ENCODE measurements at regions not wholly inside any gene's neighbourhood (a gene's known extent, or its start where the extent isn't known, plus 50 kb on each side); places are given as distances from the start of the nearest gene placed in this dataset.

DNA sequence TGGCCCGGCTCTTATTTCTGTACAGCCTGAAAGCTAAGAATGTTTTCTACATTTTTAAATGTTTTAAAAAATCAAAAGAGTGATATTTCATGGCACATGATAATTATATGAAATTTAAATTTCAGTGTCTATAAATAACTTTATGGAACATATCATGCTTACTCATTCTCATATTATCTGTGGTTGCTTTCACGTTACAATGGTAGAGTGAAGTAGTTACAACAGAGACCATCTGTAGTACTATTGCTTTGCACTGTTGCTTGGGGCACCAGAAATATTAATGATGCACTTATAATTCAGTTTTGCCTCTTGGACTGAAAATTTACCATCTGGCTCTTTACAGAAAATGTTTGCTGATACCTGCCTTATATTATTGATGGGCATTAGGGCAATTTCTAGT lies 481.6 kb downstream of the PLPP3 start:
- TF ChIP-seq, protein P1, sequence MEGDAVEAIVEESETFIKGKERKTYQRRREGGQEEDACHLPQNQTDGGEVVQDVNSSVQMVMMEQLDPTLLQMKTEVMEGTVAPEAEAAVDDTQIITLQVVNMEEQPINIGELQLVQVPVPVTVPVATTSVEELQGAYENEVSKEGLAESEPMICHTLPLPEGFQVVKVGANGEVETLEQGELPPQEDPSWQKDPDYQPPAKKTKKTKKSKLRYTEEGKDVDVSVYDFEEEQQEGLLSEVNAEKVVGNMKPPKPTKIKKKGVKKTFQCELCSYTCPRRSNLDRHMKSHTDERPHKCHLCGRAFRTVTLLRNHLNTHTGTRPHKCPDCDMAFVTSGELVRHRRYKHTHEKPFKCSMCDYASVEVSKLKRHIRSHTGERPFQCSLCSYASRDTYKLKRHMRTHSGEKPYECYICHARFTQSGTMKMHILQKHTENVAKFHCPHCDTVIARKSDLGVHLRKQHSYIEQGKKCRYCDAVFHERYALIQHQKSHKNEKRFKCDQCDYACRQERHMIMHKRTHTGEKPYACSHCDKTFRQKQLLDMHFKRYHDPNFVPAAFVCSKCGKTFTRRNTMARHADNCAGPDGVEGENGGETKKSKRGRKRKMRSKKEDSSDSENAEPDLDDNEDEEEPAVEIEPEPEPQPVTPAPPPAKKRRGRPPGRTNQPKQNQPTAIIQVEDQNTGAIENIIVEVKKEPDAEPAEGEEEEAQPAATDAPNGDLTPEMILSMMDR (IDR thresholded peaks at IDR 0.05) = no peak
- no peak for TF ChIP-seq POLR2A (IDR thresholded peaks at IDR 0.05)
